GM21367 (cell line): ENCODE measurements at regions not wholly inside any gene's neighbourhood (a gene's known extent, or its start where the extent isn't known, plus 50 kb on each side); places are given as distances from the start of the nearest gene placed in this dataset.

Source experiments
- ATAC-seq: cut with Tn5 transposase; IDR thresholded peaks from one replicate; pipeline ENCODE4 v1.9.1; 2021; ENCODE audit not compliant: unreplicated experiment

DNA sequence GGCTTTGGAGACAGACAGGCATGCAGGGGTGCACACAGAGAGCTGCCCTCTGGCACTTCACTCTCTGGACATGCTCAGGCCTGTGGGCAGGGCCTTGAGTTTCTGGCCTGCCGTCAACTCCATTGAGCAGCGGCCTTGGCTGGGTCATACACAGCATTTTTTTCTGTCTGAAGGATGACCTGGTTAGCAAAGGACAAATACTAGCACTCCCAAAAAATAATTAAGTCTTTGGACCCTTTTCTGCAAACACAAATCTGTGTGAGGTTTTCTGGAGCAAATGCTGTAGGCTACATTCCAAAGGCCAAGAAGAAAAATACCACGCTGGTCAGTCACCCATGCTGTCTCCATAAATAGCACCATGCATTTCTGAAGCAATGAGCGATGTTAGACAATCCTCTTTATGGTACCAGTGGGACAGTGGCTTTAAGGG is 124.7 kb upstream of the CTAGE1 start:
- ATAC-seq: no peak

DNA sequence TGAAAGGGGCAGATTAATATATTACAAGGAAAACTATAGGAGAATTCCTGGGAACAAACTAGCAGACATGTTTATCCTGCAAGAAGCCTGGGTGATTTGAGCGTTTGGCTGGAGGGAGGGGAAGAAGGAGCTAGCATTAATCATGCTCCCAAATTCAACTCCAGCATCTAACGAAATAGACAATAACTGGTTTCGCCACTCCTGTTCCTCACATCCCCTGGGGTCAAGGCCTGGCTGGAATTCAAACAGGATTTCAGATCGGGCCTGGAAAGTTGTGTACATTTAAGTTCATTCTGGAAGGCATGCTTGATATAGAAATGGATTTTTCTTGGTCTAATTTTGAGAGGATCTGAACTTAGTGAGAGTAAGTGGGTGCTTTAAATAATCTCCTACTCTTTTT is 126.1 kb upstream of the CTAGE1 start:
- ATAC-seq: no peak

DNA sequence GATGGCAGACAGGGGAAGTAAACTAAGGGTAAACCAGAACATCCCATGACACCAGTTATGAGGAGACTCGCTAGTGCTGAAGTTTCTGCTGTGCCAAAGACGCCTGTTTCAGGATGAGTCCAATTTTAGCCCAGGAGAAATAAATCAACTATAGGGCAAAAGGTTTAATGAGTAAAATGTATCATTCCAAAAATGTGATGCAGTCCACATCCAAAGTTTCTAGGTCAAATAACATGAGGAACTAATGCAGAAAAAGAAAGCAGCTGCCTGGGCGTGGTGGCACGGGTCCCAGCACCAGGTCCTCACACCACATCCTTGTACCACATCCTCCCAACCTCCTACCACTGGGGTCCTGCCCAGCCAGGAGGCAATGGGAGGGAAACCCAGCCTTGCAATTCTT is 126.9 kb upstream of the CTAGE1 start:
- no peak for ATAC-seq

DNA sequence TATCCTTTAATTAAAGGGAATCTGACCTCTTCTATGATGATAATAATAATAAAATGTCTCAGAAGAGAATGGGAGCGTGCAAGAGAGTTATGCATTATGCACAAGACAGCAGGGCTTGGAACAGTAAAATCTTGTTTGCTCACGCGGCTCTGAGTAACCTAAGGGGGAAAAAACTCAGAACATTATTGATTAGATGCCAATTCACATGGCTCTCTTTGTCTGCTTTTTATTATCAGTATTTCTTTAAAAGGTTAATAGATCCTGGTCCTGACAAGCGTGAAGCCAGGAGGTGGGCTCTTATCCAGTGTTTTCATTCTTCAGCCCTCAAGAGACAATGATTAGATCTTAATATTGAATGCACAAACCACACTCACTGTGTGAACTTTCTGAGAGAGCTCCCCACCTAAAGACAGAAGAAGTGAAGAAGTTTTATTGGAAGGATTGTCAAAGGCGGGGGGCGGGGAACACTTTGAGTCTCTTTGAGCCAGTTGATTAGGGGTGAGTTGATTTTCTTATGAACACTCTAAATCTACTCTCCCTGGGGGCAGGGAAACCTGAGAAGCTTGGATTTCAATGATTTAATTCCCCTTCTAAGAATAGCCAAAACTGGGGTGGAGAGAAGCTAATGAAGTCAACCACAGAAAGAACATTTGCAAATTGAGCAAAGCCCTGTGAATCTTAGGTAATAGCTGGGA is 127.5 kb upstream of the CTAGE1 start:
- no peak for ATAC-seq

DNA sequence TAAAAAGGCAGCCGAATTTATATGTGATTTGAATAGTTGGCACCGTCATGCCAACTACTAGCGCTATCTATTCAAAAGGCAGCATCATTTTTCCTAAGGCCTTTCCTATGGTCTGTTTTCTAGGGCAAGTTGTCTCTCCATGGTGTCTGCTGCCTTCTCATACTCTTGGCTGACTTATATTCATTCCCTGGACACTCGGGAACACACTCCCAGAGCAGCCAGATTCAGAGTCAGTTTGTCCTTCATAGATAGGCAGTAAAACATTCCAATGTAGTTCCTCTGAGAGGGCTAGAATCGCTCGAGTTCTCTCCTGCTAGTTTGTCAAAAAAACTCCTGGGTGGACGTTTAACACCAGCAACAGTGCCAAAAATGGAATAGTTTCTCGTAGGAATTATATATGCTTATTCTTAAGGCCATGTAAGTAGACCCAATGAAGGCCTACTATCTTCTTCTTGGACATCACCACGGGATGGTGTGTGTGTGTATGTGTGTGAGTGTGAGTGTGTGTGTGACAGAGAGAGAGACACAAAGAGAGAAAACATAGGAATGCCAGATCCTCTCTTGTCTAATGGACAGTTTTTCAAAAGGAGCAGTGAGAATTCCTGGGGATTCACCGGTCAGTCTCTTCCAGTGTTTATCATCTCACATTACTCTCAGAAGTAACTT is 129.3 kb upstream of the CTAGE1 start:
- no peak for ATAC-seq

DNA sequence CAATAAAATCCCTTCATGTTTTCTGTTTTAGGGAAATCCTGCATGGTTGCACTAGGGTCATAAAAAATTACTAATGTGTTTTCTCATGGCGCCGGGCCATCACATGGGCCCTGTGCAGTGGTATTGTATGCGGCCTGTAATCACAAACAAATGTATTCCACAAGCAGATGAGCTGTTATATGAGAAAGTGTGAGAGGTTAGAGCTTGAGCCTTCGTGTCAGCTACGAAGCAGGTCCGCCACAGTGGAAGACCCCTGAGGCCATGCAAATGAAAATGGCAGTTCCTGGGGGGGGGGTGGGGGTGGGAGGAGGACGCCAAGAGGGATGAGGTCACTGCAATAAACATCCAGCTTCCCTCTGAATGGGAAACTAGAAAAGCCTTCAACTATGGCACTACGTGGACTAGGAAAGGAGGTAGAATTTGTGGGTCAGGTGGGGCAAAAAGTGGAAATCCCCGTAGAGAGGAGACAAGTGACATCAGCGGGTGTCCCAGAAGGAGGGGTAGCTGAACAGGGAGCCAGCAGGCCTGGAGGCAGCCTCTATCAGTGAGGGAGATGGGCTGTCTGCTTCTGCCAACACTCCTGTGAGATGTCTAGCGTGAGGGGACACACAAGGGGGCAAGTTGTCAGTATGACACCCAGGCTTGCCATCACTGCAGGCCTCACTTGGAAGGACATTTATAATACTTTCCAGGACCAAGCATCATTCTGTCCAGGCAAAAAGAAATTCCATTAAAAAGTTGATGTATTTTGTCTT is 130.3 kb upstream of the CTAGE1 start:
- ATAC-seq: no peak

DNA sequence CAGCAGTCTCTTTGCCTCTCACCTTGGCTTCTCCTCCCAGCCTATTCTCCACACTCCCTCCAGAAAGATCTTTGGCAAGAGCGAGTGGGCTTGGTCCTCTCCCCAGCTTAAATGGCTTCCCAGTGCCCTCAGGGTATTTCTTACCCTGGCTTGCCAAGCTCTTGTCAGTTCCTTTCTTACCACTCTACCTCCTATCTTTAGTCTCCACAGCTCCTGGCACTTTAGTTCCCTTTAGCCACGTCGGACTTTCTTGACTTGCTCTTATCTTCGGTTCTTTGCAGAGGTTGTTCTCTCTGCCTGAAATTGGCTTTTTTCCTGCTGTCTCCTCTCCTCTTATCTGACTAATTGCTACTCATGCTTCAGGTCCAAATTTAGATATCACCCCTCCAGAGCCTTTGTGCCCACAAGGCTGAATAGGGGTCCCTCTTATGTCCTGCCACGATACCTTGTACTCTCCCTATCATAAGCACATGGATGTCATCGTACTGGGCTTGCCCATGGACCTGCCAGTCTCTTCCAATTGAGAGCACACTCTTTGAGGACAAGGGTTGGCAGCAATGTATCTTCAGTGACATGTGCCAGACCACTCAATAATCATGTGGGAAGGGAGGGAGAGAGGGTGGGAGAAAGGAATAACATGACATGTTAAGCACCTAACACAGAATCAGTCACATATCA is 131.7 kb upstream of the CTAGE1 start:
- ATAC-seq: no peak

DNA sequence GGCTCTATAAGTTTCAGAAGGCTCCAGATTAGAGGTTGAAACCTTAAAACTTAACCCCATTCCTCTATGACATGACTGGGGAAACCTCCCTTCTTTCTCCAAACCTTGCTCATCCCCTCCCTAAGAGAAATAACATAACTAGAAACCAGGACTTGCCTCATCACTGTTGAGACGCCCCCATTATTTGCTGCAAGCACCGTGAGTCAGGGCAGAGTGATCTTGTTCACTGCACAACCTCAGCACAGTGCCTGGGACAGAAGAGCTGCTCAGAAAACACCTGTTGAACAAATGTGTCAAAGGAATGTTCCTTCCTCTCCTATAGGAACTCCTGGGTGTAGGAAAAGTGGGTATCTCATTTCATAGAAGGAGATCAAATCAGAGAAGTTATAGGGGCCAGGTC is 132.7 kb upstream of the CTAGE1 start:
- ATAC-seq: no peak

DNA sequence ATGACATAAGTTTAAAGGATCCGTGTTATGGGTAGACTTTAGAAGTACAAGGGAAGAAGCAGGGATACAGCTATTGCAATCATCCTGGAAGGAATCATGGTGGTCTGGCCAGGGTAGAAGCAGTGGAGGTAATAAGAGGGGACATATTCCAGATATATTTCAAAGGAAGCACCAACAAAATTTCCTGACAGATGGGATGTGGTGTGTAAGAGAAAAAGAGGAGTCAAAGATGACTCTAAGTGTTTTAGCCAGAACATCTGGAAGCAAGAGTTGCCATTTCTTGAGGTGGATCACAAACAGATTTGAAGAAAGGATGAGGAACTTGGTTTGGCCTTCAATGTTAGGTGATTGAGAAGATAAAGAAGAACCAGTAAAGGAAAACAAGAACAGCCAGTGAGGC is 133.1 kb upstream of the CTAGE1 start:
- no peak for ATAC-seq

DNA sequence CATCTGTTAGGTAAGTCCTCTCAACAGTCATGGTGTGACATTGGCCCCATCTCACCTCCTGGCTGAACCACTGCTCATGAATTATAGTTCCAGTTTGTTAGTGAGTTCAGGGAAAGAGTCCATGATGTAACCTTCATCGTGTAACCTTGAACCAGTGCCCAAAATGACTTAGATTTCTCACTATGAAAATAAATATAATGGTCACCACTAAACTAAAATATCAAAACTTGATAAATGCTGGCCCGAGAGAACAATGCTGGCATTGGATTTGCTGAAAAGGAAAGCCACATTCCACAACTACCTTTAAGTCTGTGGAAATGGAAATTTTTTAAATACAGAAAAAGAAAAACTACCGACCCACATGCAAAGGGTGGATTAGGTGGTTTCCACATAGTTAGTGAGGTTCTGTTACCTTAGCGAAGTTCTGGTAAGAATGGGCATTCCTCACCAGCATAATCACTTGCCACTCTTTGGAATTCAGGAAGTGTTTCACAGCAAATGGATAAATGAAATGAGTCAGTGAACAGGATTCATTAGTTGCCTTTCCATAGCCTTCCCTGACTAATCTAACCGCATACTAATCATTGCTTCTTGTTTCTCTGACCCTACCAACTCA is 133.9 kb upstream of the CTAGE1 start:
- no peak for ATAC-seq

DNA sequence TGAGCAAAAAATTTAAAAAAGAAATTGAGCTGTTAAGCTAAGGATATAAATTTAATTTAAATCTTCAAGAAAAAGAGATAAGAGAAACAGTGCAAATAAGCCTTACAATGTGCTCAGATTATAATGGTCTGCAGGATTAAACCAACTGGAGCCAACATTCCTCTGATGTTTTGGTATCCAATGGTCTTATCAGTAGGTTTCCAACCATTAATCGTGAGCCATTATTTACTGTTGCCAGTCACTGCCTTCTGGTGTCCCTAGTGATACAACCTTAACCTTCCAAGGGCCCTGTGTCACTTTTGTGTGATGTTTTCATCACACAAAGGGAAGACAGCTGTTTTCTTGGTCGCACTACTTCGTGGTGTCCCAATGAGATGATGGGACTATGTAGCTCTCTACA is 134.5 kb upstream of the CTAGE1 start:
- no peak for ATAC-seq

DNA sequence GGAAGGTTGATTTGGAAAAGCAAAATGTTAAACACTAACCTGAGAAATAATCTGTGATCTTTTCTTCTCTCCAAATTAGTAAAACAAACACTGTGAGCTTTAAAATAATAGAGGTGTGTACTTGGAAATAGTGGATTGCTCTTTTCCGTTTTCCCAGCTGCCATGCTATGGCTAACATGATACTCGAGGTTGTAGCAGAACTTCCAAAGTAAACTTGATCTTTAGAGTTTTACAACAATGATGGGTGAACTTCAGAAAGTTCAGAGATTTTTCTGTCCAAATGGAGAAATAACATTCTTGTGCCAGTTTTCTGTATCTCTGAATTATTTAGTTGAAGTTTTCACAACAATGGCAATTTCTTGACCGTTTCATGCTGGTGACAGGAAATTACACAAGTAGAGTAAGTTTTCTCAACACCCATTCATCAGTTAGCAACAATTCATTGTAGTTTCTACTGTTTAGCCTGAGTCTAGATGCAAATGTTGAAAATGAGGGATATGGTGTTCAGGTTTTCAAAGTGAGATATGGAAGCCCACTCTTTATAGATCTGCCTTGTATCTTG is 135.3 kb upstream of the CTAGE1 start:
- ATAC-seq: no peak

DNA sequence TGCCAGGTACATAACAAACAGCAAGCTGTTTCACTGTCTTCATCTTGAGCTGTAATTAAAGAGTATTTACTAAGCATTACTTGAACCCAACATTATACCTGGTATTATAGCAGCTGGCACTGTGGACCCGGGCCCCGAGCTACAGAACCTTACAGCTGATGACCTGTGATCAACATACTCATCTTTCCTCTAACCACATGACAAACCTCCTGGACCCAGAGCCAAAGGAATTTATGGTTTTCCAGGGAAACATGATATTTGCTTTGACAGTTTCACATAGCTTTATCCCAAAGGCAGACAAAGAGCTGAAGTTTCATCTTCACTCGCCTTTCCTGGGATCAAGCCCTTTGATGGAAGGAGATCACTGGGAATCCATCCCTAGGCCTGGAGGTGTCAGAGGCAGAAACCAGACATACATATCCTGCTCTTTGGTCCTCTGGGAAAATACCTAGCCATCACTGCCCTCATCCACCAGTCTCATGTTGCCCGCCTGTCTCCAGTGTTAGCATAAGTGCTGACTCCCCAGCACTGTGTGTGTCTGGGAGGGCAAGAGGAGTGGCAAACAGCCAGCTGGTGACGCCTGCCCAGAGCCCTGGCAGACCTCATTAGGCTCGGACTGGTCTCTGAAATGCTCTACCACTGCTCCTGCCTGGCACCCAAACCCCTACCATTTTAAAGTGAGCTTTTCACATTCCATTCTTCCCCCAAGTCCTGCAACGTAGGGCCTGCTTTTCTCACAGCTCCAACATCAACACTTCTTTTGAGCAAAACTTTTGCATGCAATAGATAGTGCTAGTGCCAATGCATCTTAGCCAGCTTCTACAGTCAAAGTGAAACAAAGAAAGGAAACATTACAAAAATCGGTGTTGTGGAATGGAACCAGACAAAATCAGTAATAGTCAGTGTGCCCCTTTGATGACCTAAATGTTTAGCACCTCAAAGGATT is 138.8 kb upstream of the CTAGE1 start:
- no peak for ATAC-seq

DNA sequence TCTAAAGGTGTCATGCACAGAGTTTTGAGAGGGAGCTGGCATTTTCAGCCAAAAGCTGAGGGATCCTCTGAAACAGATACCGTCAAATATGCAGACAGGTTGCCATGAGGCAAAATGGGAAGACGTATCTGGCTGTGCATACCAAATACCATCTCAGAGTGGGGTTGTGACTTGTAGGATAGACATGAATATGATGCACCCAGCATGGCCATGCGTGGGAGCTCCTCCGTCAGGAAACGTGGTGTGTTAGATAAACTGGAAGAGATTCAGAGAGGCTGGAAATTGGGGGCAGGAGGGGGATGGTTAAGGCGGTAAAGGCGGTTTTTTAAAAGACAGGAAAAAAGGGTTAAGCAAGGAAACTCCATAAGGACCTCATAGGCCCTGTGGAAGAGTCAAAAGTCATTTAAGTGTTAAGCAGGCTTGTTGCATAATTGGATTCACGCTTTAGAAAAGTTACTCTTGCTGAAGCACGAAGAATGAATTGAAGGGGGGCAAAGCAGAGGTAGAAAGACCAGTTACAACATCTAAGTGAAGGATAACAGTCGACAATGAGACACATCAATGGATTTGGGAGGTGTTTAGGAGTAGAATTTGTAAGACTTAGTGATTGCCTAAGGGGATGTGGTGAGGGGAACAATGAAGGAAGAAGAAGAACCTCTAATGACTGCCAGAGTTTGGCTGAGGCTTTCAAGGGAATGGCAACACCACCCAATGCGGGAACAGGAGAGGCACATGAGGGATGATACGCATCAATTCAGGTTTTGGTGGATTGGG is 139.6 kb upstream of the CTAGE1 start:
- no peak for ATAC-seq

DNA sequence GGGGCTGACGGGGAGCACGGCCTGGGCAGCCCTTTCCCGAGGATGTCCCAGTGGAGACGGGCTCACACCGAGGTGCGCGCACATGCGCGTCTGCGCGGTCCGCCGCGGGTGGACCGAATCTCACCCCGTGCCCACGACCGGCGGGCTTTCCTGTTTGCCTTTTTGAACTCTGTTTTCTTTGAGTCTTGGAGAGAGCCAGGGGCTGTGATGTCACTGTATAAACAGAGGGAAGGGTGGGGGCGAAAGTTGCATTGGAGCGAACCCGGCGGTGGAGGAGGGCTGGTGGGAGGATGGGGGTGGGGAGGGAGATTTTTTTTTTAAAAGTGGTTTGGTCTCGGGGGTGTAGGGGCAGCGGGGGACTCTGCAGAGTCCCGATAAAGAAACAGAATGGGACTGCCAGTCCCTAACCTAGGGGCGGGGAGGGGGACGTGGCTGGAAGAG is 141.2 kb upstream of the CTAGE1 start:
- no peak for ATAC-seq

DNA sequence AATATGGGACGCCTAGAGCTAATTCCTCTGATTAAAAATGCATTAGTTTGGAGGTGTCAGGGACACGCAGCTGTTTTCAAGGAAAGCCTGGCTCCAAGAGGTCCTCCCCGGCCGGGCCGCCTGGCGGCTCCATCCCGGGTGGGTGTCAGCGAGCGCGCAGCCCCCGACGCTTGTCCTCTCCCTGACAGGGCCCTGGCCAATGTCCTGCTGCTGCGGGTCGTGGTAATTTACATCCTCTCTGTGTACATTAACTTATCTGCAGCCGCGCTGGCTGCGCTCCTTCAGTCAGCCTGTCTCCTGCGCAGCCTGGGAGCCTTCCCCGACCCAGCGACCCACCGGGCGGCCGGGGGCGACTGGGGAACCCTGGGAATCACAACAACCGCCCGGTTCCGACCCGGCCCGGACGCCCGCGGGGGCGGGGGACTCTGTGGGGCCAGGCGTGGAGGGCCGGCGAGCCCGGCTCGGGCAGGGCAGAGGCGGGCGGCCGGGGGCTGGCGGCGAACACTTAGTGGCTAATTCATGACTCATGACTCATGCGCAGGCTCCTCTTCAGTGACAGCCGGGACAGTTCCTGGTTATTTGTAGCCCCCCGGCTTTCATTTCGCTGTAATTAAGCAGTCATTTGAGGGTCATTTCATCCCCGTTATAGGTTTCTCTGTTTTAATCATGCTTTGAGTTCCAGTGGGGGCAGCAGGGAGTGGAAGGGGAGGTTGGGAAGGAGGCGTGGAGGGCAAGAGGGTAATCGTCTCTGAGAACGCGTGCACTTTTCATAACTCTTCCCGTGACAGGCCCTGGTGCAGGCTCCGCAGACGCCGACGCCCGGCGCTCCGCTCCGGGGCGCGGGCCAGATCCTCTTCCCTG is 141.9 kb upstream of the CTAGE1 start:
- ATAC-seq: no peak

DNA sequence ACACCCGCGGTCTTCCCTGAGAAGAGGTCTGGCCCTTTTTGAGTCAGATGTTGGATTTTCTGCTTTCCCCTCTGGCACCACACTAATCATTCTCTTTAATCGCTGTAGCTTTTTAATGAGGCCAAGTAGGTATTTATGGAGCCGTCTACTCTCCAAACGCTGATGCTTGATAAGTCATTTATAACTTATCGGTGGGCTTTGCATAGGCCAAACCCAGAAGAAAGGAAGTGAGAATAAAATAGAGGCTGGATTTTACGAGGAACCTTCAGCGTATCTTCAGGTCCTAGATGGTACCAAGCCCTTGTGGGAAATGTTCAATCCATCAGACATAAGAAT is 142.5 kb upstream of the CTAGE1 start:
- no peak for ATAC-seq

DNA sequence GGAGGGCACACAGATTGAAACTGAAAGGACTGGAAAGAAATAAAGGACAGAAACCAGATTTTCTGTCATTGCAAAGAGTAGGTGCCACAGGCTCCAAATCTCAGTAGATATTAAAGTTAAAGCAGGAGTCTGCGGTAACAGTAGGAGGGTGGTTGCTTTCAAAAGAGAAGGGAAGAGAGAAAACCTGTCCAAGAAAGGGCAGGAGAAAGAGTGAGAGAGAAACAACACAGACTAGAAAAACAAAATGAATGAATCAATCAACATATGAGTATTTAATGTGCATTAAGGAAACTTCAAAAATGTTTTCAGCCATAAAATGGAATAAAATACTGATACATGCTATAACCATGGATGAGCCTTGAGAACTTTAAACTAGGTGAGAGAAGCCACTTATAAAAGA is 143.1 kb upstream of the CTAGE1 start:
- no peak for ATAC-seq
